Left ventricle myocardium inferior (tissue), 1 donor: ENCODE measurements at regions not wholly inside any gene's neighbourhood (a gene's known extent, or its start where the extent isn't known, plus 50 kb on each side); places are given as distances from the start of the nearest gene placed in this dataset.

Experiments used
- DNase-seq: peaks from one replicate; pipeline ENCODE4 v3.0.0-alpha.2; 2020
- H3K27ac ChIP-seq: fragments of 200-600 bp; replicated peaks from 2 replicates; pipeline ENCODE4 v1.8.0; 2021
- H3K27me3 ChIP-seq: fragments of 200-600 bp; 2 replicates; pipeline ENCODE4 v1.8.0; 2021; ENCODE audit warnings: low read depth
- H3K36me3 ChIP-seq: fragments of 200-600 bp; 2 replicates; pipeline ENCODE4 v1.8.0; 2021
- H3K4me1 ChIP-seq: fragments of 200-600 bp; 2 replicates; pipeline ENCODE4 v1.8.0; 2021
- H3K4me3 ChIP-seq: fragments of 200-600 bp; 2 replicates; pipeline ENCODE4 v1.8.0; 2021; ENCODE audit warnings: mild to moderate bottlenecking, moderate library complexity
- H3K9me3 ChIP-seq: fragments of 200-600 bp; replicated peaks from 2 replicates; pipeline ENCODE4 v1.8.0; 2021
- CTCF ChIP-seq: fragments of 200-600 bp; IDR thresholded peaks from 2 replicates; pipeline ENCODE4 v1.8.0; 2021; ENCODE audit warnings: antibody characterized with exemption, mild to moderate bottlenecking, borderline replicate concordance
- intact Hi-C: fragments of 100-400 bp; cut with micrococcal nuclease; formaldehyde crosslinking; loops from one replicate; pipeline ENCODE4 v1.11.0; 2022
- donor health status: DM: no; HTN: yes; CAD: no; lungs with severe emphysema.

- no peak for DNase-seq
- H3K4me1 ChIP-seq, result no peaks in the 10 kb centered on the region
- intact Hi-C loops, result no loop called here
- peaks cover 36% of the 10 kb centered on the region for H3K9me3 ChIP-seq
- H3K27me3 ChIP-seq, result no peaks in the 10 kb centered on the region
- no peak overlapping the region for H3K27ac ChIP-seq
- no peaks in the 10 kb centered on the region for H3K36me3 ChIP-seq
- TF ChIP-seq CTCF, result no peak
- H3K4me3 ChIP-seq, result no peak overlapping the region
Observed at GRCh38 chr3:104537323-104537722, 829.4 kb upstream of the ALCAM start.

DNA sequence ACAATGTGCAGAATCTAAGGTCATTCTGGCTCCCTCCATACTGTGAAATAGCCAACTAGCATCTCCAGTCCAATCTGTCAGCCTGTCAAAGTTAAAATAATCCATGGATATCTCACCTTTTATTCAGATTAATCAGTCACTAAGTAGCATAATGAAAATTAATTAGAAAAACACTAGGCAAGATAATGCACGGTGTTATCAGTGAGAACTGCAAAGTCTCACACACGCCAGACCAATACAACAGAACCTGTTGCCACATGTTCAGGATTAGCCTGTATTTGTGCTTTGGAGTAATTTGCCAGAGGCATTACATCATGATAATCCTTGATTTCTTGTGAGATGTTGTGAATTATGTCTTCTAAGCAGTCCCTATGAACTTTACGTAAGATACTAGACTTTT is 820.4 kb upstream of the ALCAM start:
- intact Hi-C loops, result no loop called here
- Histone ChIP-seq H3K27ac (no peak overlapping the region), H3K36me3 (no peaks in the 10 kb centered on the region)

GRCh38 chr3:104547031-104547430 is 819.7 kb upstream of the ALCAM start:
- intact Hi-C loops, result no loop called here
- no peak for TF ChIP-seq CTCF
- no peak for DNase-seq
- Histone ChIP-seq H3K27ac (no peak overlapping the region), H3K27me3 (no peaks in the 10 kb centered on the region), H3K4me1 (no peaks in the 10 kb centered on the region), H3K36me3 (no peaks in the 10 kb centered on the region), H3K4me3 (no peak overlapping the region), H3K9me3 (no peaks in the 10 kb centered on the region)

More for the DNA sequence above, 820.4 kb upstream of the ALCAM start:
- DNase-seq, result no peak
- Histone ChIP-seq H3K9me3 (no peaks in the 10 kb centered on the region), H3K4me3 (no peak overlapping the region), H3K27me3 (no peaks in the 10 kb centered on the region), H3K4me1 (no peaks in the 10 kb centered on the region)
- no peak for TF ChIP-seq CTCF

DNA sequence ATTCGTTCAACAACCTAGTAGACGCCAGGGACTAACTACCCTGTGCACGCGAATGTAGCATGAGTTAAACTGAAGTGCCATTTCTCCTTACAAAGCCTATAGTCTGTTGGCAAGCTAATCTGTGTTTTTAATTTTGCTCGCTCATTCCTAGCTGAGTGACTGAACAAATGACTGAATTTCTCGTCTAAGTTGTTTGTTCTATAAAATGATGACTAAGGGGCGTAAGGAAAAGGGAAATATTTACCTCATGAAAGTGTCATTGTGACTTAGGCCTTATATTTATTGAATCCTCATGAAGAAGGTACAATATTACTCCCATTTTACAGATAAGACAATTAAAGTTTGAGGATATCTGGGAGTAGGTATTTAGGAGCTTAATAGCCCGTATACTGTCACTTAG is 818.3 kb upstream of the ALCAM start:
- intact Hi-C loops, result no loop called here
- Histone ChIP-seq H3K27me3 (no peaks in the 10 kb centered on the region), H3K36me3 (no peaks in the 10 kb centered on the region), H3K27ac (no peak overlapping the region), H3K4me3 (no peak overlapping the region), H3K4me1 (no peaks in the 10 kb centered on the region), H3K9me3 (no peaks in the 10 kb centered on the region)
- DNase-seq, result no peak
- TF ChIP-seq CTCF, result no peak

DNA sequence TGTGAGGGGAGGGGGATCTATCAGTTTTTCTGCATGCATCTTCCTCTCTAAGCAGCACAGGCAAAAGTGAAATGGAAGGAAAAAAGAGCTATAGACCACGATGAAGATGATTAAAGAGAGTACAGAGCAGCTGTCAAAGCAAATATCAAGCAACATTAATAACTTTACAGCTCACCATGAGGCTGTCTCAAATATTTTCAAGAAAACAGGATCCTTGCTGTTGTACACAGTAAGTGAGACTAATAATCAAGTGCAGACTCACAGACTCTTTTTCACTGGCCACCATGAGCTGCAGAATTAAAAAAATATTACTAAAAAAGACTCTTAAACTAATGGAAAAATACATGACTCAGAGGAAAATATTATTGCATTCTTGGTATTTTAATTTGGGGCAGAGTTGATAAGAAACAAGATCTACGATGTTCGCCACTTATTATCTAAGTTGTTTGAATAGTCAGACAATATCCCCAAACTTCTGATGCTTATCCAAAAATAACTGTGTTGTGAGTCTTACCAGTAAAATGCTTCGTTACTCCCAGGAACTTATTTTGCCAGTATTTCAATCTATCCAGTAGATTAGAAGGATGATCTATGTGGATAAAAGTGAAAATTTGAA is 817.5 kb upstream of the ALCAM start:
- Histone ChIP-seq H3K27me3 (no peaks in the 10 kb centered on the region), H3K27ac (no peak overlapping the region), H3K36me3 (no peaks in the 10 kb centered on the region), H3K9me3 (no peaks in the 10 kb centered on the region), H3K4me1 (no peaks in the 10 kb centered on the region), H3K4me3 (no peak overlapping the region)
- TF ChIP-seq CTCF, result no peak
- no peak for DNase-seq
- intact Hi-C loops, result no loop called here
